ENCODE measurements at regions not wholly inside any gene's neighbourhood (a gene's known extent, or its start where the extent isn't known, plus 50 kb on each side); places are given as distances from the start of the nearest gene placed in this dataset.

DNA sequence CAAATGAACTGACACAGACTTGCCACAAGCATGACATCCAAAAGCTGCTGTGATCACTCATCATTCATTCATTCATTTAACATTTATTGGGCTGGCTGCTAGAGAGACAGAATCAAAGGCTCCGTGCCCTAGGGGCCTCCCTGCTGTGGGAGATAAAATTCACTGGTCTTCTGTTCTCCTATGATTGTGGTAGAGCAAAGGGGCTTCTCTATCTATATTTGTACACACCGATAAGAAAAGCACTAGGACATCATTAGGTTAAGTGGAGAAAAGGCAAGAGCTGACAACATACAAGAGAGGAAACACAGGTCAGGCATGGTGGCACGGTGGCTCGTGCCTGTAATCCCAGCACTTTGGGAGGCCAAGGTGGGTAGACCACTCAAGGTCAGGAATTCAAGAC lies 847.0 kb downstream of the TYW1 start:
- no peak for ATAC-seq
- H3K27ac ChIP-seq (ENCODE audit: low read depth), result no peak overlapping the region

DNA sequence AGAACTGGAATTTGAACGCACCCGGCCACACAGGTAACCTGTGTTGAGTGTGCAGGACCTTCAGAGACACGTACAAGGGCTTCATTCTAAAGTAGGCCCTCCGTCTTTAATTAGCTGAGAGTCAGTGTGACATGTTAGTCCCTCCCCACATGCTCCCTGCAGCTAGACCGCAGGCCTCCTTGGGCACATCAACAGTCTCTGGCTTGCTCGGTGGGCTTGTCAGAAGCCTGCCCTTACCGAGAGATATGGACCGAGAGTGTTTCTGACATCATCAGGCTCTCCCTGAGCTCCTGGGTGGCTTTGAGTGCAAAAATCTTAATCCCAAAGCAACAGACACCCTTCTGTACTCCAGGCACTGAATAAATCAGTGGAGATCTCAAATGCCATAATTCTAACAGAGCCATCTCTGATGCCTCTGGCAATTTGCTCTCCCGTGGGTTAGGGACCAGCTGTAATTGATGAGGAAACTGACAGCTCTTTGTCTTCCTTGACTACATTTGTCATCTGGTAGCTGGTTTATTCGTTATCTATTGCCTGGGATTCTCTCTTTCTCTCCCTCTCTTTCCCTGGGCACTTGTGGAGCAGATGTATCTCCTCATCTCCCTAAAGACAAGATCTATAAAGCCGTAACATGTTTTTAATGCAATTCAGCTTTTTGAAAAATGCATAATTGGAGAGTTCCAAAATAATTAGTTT lies 850.6 kb downstream of the TYW1 start:
- Histone ChIP-seq H3K4me2 (no peak overlapping the region), H3K79me2 (replicated peaks; ENCODE audit: insufficient read depth) (no peaks in the 10 kb centered on the region), H3K27me3 (ENCODE audit: insufficient read depth) (no peaks in the 10 kb centered on the region), H3K27ac (ENCODE audit: low read depth) (no peak overlapping the region), H4K20me1 (replicated peaks; ENCODE audit: insufficient read depth) (no peaks in the 10 kb centered on the region), H3K4me1 (ENCODE audit: insufficient read depth) (no peaks in the 10 kb centered on the region), H3K36me3 (ENCODE audit: insufficient read depth) (no peaks in the 10 kb centered on the region; the same call in 1 of the 2 replicates), H3F3A (replicated peaks; ENCODE audit: low read depth) (no peaks in the 10 kb centered on the region), H3K9me2 (ENCODE audit: insufficient read depth) (no peaks in the 10 kb centered on the region), H2AFZ (no peak overlapping the region), H3K4me3 (no peak overlapping the region)
- no peak for ATAC-seq
- Mint-ChIP-seq H3K9me3 (peaks cover 87% of the 10 kb centered on the region), H3K4me3 (no peak overlapping the region), H3K27ac (no peak overlapping the region), H3K27me3 (ENCODE audit: insufficient read depth, low read depth, poor library complexity) (no peaks in the 10 kb centered on the region), H3K4me1 (no peaks in the 10 kb centered on the region), H3K36me3 (ENCODE audit: low read depth) (peaks cover 36% of the 10 kb centered on the region)
- no peak for DNase-seq (ENCODE audit: low spot score)
- TF ChIP-seq EZH2 (IDR thresholded peaks at IDR 0.05; ENCODE audit: low read depth, unreplicated experiment), result no peak
- TF ChIP-seq, protein P1, sequence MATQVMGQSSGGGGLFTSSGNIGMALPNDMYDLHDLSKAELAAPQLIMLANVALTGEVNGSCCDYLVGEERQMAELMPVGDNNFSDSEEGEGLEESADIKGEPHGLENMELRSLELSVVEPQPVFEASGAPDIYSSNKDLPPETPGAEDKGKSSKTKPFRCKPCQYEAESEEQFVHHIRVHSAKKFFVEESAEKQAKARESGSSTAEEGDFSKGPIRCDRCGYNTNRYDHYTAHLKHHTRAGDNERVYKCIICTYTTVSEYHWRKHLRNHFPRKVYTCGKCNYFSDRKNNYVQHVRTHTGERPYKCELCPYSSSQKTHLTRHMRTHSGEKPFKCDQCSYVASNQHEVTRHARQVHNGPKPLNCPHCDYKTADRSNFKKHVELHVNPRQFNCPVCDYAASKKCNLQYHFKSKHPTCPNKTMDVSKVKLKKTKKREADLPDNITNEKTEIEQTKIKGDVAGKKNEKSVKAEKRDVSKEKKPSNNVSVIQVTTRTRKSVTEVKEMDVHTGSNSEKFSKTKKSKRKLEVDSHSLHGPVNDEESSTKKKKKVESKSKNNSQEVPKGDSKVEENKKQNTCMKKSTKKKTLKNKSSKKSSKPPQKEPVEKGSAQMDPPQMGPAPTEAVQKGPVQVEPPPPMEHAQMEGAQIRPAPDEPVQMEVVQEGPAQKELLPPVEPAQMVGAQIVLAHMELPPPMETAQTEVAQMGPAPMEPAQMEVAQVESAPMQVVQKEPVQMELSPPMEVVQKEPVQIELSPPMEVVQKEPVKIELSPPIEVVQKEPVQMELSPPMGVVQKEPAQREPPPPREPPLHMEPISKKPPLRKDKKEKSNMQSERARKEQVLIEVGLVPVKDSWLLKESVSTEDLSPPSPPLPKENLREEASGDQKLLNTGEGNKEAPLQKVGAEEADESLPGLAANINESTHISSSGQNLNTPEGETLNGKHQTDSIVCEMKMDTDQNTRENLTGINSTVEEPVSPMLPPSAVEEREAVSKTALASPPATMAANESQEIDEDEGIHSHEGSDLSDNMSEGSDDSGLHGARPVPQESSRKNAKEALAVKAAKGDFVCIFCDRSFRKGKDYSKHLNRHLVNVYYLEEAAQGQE (IDR thresholded peaks at IDR 0.05; ENCODE audit: unreplicated experiment), result no peak

More for the DNA sequence above, 847.0 kb downstream of the TYW1 start:
- no peaks in the 10 kb centered on the region for H3F3A ChIP-seq (replicated peaks; ENCODE audit: low read depth)
- no peak for DNase-seq (ENCODE audit: low spot score)
- no peaks in the 10 kb centered on the region; the same call in 1 of the 2 replicates for H3K36me3 ChIP-seq (ENCODE audit: insufficient read depth)
- no peak overlapping the region for H3K4me2 ChIP-seq
- H3K4me3 ChIP-seq, result no peak overlapping the region
- Mint-ChIP-seq H3K4me1 (no peaks in the 10 kb centered on the region), H3K9me3 (peaks cover 91% of the 10 kb centered on the region), H3K4me3 (no peak overlapping the region), H3K27me3 (ENCODE audit: insufficient read depth, low read depth, poor library complexity) (no peaks in the 10 kb centered on the region), H3K36me3 (ENCODE audit: low read depth) (peaks cover 33% of the 10 kb centered on the region), H3K27ac (no peak overlapping the region)
- no peaks in the 10 kb centered on the region for H4K20me1 ChIP-seq (replicated peaks; ENCODE audit: insufficient read depth)
- TF ChIP-seq EZH2phosphoT487 (IDR thresholded peaks at IDR 0.05; ENCODE audit: unreplicated experiment), result no peak
- TF ChIP-seq STAT1 (IDR thresholded peaks at IDR 0.05; ENCODE audit: unreplicated experiment), result no peak
- TF ChIP-seq, protein P2, sequence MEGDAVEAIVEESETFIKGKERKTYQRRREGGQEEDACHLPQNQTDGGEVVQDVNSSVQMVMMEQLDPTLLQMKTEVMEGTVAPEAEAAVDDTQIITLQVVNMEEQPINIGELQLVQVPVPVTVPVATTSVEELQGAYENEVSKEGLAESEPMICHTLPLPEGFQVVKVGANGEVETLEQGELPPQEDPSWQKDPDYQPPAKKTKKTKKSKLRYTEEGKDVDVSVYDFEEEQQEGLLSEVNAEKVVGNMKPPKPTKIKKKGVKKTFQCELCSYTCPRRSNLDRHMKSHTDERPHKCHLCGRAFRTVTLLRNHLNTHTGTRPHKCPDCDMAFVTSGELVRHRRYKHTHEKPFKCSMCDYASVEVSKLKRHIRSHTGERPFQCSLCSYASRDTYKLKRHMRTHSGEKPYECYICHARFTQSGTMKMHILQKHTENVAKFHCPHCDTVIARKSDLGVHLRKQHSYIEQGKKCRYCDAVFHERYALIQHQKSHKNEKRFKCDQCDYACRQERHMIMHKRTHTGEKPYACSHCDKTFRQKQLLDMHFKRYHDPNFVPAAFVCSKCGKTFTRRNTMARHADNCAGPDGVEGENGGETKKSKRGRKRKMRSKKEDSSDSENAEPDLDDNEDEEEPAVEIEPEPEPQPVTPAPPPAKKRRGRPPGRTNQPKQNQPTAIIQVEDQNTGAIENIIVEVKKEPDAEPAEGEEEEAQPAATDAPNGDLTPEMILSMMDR (conservative IDR thresholded peaks at IDR 0.05; ENCODE audit: low read depth in 2 of 2), result no peak
- no peak for TF ChIP-seq POLR2AphosphoS5 (IDR thresholded peaks at IDR 0.05; ENCODE audit: low read depth)
- no peaks in the 10 kb centered on the region for H3K27me3 ChIP-seq (ENCODE audit: insufficient read depth)
- no peaks in the 10 kb centered on the region for H3K9me2 ChIP-seq (ENCODE audit: insufficient read depth)
- H3K4me1 ChIP-seq (ENCODE audit: insufficient read depth), result no peaks in the 10 kb centered on the region
- H2AFZ ChIP-seq, result no peak overlapping the region
- no peaks in the 10 kb centered on the region for H3K79me2 ChIP-seq (replicated peaks; ENCODE audit: insufficient read depth)
